ENCODE measurements at regions not wholly inside any gene's neighbourhood (a gene's known extent, or its start where the extent isn't known, plus 50 kb on each side); places are given as distances from the start of the nearest gene placed in this dataset.
"Not testable (repeated sequence)": the region's sequence is repeated elsewhere in the genome, so short reads cannot be mapped to it uniquely, and the experiment has no call there.

DNA sequence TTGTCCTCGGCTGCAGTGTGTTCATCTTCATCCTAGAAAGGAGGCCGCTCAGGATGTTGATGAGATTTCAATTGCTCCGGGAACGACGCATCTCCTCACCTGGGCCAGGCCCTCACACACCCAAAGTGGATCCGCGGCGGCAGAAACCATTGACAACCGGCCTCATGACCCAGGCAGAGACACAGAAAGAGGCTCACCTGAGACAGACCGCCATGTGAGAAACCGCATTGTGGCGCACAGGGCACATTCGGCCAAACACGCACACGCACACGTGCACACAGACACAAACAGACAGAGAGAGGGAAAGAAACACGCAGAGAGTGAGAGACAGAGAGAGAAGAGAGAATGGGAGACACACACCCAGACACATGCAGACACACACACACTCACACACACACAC, 3879.3 kb downstream of the SRGAP2C start:
- H3K9me3 Mint-ChIP-seq, result peaks cover 25% of the 10 kb centered on the region
- H3K4me3 Mint-ChIP-seq, H3K36me3 Mint-ChIP-seq, H3K4me1 Mint-ChIP-seq, H3K27ac Mint-ChIP-seq, H3K27me3 Mint-ChIP-seq, DNase-seq: not testable (repeated sequence)

DNA sequence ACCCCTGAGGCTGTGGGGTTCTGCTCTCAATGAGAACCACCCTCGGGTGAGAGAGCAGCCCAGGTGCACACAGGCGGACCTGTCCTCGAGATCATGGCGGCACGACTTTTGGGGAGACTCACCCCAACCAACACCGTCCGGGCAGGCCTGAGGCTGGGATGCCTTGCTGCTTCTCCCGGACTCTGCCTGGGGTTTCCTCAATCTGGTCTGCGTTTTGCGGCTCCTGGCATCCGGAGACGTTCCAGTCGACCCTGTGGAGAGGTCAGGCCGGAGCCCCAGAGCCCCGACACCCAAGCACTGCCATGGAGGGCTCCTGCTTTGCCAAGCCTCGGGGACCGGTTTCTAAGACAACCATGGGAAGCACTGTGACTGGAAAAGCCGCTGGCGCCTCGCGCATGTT, 3879.7 kb downstream of the SRGAP2C start:
- H3K27me3 Mint-ChIP-seq, result no peaks in the 10 kb centered on the region
- H3K36me3 Mint-ChIP-seq, result peaks cover 4% of the 10 kb centered on the region
- H3K9me3 Mint-ChIP-seq, result peaks cover 28% of the 10 kb centered on the region
- DNase-seq, result no peak
- H3K4me1 Mint-ChIP-seq, result no peaks in the 10 kb centered on the region
- H3K4me3 Mint-ChIP-seq, result no peak overlapping the region
- no peak overlapping the region for H3K27ac Mint-ChIP-seq

DNA sequence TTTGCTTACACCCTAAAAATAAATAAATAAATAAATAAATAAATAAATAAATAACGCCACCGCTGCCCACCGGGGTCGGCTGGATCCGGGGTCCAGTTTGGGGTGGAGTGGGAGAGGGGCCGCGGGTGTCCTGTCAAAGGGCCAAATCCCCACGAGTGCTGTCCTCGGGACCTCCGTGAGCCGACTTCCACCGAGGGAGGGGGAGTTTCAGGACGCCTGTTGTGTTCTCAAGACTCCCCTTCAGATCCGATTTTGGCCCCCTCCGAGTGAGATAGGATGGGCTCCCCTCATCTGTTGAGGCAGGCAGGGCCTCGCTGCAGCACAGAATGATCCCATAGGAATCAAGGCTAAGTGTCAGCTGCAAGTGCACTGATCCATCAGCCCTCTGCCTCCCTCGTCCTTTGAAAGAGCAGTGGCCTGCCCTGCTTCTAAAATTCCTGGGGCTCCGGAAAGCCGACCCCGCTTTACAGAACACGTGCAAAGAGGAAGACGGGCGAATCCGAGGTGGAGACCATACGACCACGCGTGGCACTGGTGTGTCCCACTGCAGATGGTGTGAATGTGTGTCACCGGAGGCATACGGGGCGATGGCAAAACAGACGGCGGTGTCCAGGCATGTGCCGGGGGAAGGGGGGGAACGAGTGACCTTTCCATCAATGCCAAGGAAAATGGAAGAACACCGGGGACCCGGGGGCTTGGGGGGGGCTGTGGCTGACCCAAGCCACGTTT, 3880.5 kb downstream of the SRGAP2C start:
- Mint-ChIP-seq H3K27ac (no peak overlapping the region), H3K9me3 (peaks cover 36% of the 10 kb centered on the region), H3K4me1 (no peaks in the 10 kb centered on the region), H3K27me3 (no peaks in the 10 kb centered on the region), H3K4me3 (no peak overlapping the region), H3K36me3 (peaks cover 8% of the 10 kb centered on the region)
- DNase-seq, result no peak

DNA sequence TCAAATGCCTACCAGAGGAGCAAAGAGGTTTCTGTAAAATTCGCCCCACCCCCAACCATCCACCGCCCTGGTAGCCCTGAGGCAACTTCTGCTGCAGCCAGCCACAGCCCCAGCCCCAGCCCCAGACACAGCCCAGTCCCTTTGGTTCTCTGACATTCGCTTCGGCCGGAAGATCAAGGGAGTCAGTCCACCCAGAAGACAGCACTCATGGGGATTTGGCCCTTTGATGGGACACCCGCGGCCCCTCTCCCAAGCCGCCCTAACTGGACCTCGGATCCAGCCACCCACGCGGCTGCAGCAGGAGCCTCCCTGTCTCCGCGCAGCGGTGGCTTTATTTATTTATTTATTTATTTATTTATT, 3881.0 kb downstream of the SRGAP2C start:
- H3K36me3 Mint-ChIP-seq, result peaks cover 10% of the 10 kb centered on the region
- H3K27me3 Mint-ChIP-seq, result no peaks in the 10 kb centered on the region
- peaks cover 41% of the 10 kb centered on the region for H3K9me3 Mint-ChIP-seq
- no peak for DNase-seq
- no peaks in the 10 kb centered on the region for H3K4me1 Mint-ChIP-seq
- no peak overlapping the region for H3K4me3 Mint-ChIP-seq
- no peak overlapping the region for H3K27ac Mint-ChIP-seq

DNA sequence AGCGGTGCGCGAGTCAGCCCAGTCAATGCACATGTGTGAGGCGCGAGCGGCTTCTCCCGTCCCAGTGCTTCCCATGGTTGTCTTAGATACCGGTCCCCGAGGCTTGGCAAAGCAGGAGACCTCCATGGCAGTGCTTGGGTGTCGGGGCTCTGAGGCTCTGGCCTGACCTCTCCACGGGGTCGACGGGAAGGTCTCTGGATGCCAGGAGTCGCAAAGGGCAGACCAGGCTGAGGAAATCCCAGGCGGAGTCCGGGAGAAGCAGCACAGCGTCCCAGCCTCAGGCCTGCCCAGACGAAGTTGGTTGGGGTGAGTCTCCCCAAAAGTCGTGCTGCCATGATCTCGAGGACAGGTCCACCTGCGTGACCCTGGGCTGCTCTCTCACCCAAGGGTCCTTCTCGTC, 3881.6 kb downstream of the SRGAP2C start:
- H3K27ac Mint-ChIP-seq, result no peak overlapping the region
- no peaks in the 10 kb centered on the region for H3K27me3 Mint-ChIP-seq
- no peaks in the 10 kb centered on the region for H3K4me1 Mint-ChIP-seq
- H3K36me3 Mint-ChIP-seq, result peaks cover 14% of the 10 kb centered on the region
- no peak for DNase-seq
- peaks cover 45% of the 10 kb centered on the region for H3K9me3 Mint-ChIP-seq
- no peak overlapping the region for H3K4me3 Mint-ChIP-seq

DNA sequence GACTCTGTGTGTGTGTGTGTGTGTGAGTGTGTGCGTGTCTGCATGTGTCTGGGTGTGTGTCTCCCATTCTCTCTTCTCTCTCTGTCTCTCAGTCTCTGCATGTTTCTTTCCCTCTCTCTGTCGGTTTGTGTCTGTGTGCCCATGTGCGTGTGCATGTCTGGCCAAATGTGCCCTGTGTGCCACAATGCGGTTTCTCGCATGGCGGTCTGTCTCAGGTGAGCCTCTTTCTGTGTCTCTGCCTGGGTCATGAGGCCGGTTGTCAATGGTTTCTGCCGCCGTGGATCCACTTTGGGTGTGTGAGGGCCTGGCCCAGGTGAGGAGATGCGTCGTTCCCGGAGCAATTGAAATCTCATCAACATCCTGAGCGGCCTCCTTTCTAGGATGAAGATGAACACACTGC, 3882.1 kb downstream of the SRGAP2C start:
- DNase-seq, H3K27me3 Mint-ChIP-seq, H3K4me1 Mint-ChIP-seq, H3K4me3 Mint-ChIP-seq, H3K27ac Mint-ChIP-seq: not testable (repeated sequence)
- peaks cover 48% of the 10 kb centered on the region for H3K9me3 Mint-ChIP-seq
- H3K36me3 Mint-ChIP-seq, result peaks cover 16% of the 10 kb centered on the region

DNA sequence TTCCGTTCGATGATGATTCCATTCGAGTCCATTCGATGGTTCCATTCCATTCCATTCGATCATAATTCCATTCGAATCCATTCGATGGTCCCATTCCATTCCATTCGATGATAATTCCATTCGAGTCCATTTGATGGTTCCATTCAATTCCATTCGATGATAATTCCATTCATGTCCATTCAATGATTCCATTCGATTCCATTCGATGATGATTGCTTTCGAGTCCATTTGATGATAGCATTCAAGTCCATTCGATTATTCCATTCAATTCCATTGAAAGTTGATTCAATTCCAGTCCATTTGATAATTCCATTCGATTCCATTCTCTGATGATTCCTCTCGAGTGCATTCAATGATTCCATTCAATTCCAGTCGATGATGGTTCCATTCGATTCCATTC, 3895.3 kb downstream of the SRGAP2C start:
- DNase-seq, result no peak
- Mint-ChIP-seq H3K36me3 (peaks cover 36% of the 10 kb centered on the region), H3K27me3 (no peaks in the 10 kb centered on the region), H3K4me1 (no peaks in the 10 kb centered on the region), H3K9me3 (peaks cover 56% of the 10 kb centered on the region), H3K27ac (no peak overlapping the region), H3K4me3 (no peak overlapping the region)

DNA sequence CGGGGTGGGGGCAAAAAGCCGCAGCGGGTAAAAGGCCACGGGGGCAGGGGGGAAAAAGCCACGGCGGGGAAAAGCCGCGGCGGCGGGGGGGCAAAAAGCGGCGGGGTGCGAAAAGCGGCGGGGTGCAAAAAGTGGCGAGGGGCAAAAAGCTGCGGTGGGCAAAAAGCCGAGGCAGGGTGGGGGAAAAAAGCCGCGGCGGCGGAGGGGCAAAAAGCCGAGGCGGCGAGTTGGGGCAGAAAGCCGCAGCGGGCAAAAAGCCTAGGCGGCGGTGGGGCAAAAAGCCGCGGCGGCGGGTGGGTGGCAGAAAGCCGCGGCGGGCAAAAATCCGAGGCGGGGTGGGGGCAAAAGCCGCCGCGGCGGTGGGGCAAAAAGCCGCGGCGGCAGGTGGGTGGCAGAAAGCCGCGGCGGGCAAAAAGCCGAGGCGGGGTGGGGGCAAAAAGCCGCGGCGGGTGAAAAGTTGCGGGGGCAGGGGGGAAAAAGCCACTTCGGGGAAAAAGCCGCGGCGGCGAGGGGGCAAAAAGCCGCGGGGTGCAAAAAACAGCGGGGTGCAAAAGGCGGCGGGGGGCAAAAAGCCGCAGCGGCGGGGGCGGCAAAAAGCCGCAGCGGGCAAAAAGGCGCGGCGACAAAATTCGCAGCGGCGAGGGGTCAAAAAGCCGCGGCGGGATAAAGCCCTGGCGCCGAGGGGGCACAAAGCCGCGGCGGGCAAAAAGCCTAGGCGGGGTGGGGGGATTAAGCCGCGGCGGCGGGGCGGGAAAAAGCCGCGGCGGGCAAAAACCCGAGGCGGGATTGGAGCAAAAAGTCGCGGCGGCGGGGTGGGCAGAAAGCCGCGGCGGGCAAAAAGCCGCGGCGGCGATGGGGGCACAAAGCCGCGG, 3901.2 kb downstream of the SRGAP2C start:
- no peak for DNase-seq
- no peak overlapping the region for H3K27ac Mint-ChIP-seq
- no peaks in the 10 kb centered on the region for H3K4me1 Mint-ChIP-seq
- H3K27me3 Mint-ChIP-seq, result peaks cover 4% of the 10 kb centered on the region
- H3K9me3 Mint-ChIP-seq, result peaks cover 40% of the 10 kb centered on the region
- peaks cover 29% of the 10 kb centered on the region for H3K36me3 Mint-ChIP-seq
- no peak overlapping the region for H3K4me3 Mint-ChIP-seq

DNA sequence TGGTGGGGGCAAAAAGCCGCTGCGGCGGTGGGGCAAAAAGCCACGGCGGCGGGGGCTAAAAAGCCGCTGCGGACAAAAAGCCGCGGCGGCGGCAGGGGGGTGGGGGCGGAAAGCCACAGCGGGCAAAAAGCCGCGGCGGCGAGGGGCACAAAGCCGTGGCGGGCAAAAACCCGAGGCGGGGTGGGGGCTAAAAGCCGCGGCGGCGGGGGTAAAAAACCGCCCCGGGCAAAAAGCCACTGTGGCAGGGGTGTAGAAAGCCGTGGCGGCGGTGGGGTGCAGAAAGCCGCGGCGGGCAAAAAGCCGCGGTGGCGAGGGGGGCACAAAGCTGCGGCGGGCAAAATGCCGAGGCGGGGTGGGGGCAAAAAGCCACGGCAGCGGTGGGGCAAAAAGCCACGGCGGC, 3901.8 kb downstream of the SRGAP2C start:
- Mint-ChIP-seq H3K4me3 (no peak overlapping the region), H3K9me3 (peaks cover 38% of the 10 kb centered on the region), H3K27me3 (peaks cover 4% of the 10 kb centered on the region), H3K36me3 (peaks cover 25% of the 10 kb centered on the region), H3K27ac (no peak overlapping the region), H3K4me1 (no peaks in the 10 kb centered on the region)
- no peak for DNase-seq

DNA sequence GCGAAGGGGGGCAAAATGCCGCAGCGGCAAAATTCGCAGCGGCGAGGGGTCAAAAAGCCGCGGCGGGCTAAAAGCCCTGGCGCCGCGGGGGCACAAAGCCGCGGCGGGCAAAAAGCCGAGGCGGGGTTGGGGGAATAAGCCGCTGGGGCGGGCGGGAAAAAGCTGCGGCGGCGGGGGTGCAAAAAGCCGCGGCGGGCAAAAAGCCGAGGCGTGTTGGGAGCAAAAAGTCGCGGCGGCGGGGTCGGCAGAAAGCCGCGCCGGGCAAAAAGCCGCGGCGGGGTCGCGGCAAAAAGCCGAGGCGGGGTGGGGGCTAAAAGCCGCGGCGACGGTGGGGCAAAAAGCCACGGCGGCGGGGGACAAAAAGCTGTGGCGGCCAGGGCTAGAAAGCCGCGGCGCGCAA, 3902.5 kb downstream of the SRGAP2C start:
- H3K4me1 Mint-ChIP-seq, result no peaks in the 10 kb centered on the region
- H3K36me3 Mint-ChIP-seq, result peaks cover 21% of the 10 kb centered on the region
- no peak overlapping the region for H3K27ac Mint-ChIP-seq

DNA sequence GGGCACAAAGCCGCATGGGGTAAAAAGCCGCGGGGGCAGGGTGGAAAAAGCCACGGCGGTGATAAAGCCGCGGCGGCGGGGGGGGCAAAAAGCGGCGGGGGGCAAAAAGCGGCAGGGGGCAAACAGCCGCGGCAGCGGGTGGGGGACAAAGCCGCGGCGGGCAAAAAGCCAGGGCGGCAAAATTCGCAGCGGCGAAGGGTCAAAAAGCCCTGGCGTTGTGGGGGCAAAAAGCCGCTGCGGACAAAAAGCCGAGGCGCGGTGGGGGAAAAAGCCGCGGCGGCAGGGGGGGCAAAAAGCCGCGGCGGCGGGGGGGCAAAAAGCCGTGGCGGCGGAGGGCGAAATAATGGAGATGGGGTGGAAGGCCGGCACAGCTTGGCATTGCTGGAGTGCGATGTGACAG, 3902.9 kb downstream of the SRGAP2C start:
- Mint-ChIP-seq H3K9me3 (peaks cover 32% of the 10 kb centered on the region), H3K27me3 (peaks cover 4% of the 10 kb centered on the region), H3K36me3 (peaks cover 19% of the 10 kb centered on the region), H3K4me3 (no peak overlapping the region), H3K4me1 (no peaks in the 10 kb centered on the region), H3K27ac (no peak overlapping the region)
- DNase-seq, result no peak

More for the DNA sequence above, 3902.5 kb downstream of the SRGAP2C start:
- DNase-seq, result no peak
- Mint-ChIP-seq H3K9me3 (peaks cover 34% of the 10 kb centered on the region), H3K4me3 (no peak overlapping the region), H3K27me3 (peaks cover 4% of the 10 kb centered on the region)

DNA sequence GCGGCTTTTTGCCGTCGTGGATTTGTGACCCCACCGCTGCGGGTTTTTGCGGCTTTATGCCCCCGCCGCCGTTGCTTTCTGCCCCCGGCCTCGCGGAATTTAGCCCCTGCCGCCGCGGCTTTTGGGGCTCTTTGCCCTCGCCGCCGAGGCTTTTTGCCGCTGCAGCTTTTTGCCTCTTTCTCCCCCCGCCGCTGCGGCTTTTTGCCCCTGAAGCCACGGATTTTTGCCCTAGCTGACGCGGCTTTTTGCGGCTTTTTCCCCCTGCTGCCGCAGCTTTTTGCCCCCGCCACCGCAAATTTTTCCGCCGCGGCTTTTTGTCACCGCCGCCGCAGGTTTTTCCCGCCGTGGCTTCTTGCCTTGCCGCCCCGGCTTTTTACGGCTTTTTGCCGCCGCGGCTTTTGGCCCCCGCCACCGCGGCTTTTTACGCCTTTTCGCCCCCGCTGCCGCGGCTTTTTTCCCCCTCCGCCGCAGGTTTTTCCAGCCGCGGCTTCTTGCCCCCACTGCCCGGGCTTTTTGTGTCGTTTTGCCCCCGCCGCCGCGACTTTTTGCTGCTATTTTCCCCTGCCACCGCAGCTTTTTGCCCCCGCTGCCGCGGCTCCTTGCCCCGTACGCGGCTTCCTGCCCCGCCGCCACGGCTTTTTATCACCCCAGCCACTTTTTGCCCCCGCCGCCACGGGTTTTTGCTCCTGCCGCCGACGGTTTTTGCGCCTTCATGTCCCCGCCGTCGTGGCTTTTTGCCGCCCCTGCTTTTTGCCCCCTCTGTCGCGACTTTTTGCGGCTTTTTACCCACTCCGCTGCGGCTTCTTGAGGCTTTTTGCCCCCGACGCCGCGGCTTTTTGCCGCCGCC, 3933.6 kb downstream of the SRGAP2C start:
- Mint-ChIP-seq H3K9me3 (peaks cover 10% of the 10 kb centered on the region), H3K27me3 (no peaks in the 10 kb centered on the region), H3K4me1 (no peaks in the 10 kb centered on the region), H3K4me3 (no peak overlapping the region), H3K27ac (no peak overlapping the region), H3K36me3 (peaks cover 4% of the 10 kb centered on the region)
- no peak for DNase-seq

DNA sequence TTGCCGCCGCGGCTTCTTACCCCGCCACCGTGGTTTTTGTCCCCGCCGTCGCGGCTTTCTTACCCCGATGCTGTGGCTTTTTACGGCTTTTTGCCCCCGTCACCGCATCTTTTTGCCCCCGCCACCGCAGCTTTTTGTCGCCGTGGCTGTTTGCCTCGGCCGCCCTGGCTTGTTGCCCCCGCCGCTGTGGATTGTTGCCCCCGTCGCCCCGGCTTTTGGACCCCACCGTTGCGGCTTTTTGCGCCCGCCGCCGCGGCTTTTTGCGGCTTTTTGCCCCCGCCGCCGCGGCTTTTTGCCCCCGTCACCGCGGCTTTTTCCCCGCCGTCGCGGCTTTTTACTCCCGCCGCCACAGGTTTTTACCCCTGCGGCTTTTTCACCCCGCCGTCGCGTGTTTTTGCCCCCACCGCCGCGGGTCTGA, 3934.3 kb downstream of the SRGAP2C start:
- no peak overlapping the region for H3K4me3 Mint-ChIP-seq
- no peak for DNase-seq
- H3K4me1 Mint-ChIP-seq, result no peaks in the 10 kb centered on the region

DNA sequence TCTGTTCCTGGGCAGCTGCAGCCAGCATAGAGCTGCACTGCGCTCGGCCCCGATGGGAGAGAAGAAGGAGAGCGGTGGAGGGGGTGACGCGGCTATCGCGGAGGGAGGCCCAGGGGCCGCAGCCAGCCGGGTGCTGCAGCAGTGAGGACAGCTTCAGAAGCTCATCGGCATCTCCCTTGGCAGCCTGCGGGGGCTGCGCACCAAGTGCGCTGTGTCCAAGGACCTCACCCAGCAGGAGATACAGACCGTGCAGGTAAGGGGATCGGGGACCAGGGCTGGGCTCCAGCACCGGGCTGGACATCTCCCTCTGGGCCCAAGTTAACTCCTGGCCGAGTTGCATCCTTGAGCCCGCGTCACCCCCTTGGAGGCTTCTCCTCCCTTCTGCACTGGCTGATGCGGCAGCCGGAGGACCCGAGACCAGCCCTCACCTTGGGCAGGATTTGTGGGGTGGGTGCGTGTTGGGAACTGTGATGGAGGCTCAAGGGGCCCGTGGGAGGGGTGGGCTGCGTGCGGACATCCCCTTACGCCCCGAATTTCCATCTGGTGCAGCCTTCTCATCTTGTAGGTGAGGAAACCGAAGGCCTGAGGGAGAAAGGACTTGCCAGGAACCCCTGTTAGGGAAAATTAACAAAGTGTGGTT, 3934.9 kb downstream of the SRGAP2C start:
- not testable (repeated sequence) for H3K36me3 Mint-ChIP-seq, H3K4me1 Mint-ChIP-seq, H3K27me3 Mint-ChIP-seq, DNase-seq, H3K4me3 Mint-ChIP-seq, H3K27ac Mint-ChIP-seq
- H3K9me3 Mint-ChIP-seq, result peaks cover 12% of the 10 kb centered on the region

More for the DNA sequence above, 3934.3 kb downstream of the SRGAP2C start:
- no peaks in the 10 kb centered on the region for H3K27me3 Mint-ChIP-seq
- peaks cover 4% of the 10 kb centered on the region for H3K36me3 Mint-ChIP-seq
- peaks cover 10% of the 10 kb centered on the region for H3K9me3 Mint-ChIP-seq
- H3K27ac Mint-ChIP-seq, result no peak overlapping the region

DNA sequence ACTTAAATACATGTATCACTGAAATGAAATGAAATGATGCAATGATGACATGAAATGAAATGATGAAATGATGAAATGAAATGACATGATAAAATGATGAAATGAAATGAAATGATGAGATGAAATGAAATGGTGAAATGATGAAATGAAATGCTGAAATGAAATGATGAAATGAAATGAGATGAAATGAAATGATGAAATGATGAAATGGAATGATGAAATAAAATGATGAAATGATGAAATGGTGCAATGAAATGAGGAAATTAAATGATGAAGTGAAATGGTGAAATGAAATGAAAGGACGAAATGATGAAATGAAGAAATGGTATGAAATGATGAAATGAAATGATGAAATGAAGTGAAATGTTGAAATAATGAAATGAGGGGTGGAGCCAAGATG, 3937.8 kb downstream of the SRGAP2C start:
- not testable (repeated sequence) for H3K4me3 Mint-ChIP-seq, H3K36me3 Mint-ChIP-seq, H3K27ac Mint-ChIP-seq, H3K4me1 Mint-ChIP-seq, H3K27me3 Mint-ChIP-seq, DNase-seq
- peaks cover 22% of the 10 kb centered on the region for H3K9me3 Mint-ChIP-seq

Measured in activated naive CD8-positive, alpha-beta T cell treated with anti-CD3 and anti-CD28 coated beads for 36 hours (primary cell).